ENCODE measurements at regions not wholly inside any gene's neighbourhood (a gene's known extent, or its start where the extent isn't known, plus 50 kb on each side); places are given as distances from the start of the nearest gene placed in this dataset.

- no peak for TF ChIP-seq CHD7 (IDR thresholded peaks at IDR 0.05; ENCODE audit: insufficient replicate concordance, low read length)
- TF ChIP-seq GABPA (IDR thresholded peaks at IDR 0.05; ENCODE audit: borderline replicate concordance, insufficient read depth, low read length) = no peak
These were observed 107.6 kb downstream of the SOX1 start (continued) for GRCh38 chr13:112174476-112175110.
